ENCODE measurements at regions not wholly inside any gene's neighbourhood (a gene's known extent, or its start where the extent isn't known, plus 50 kb on each side); places are given as distances from the start of the nearest gene placed in this dataset.
A peak's percentile ranks its signal among the peaks of the same experiment; 100 is the strongest.

DNA sequence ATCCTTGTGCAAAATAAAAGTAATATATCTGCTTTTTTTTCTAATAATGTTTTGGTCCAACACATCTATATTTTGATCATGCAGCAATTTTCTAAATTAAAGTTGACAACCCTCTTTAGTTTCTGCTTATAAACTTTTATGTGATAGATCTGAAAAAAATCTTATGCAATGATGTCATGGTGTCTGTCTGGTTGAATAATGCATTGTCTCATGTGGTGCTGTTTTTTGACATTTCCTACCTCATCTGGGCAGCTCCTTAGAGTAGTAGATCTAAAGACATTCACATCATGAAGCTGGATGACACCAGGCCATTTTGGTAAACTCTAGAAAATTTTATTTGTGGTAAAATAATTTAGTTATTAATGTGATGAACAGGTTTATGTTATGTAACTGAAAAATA, 106.8 kb upstream of the FN1 start:
- Histone ChIP-seq H3K36me3 (ENCODE audit: low read depth) (no peaks in the 10 kb centered on the region), H3K9me3 (ENCODE audit: severe bottlenecking) (no peaks in the 10 kb centered on the region), H3K27ac (ENCODE audit: poor library complexity, severe bottlenecking) (no peak overlapping the region), H3K4me1 (ENCODE audit: insufficient read depth, poor library complexity, severe bottlenecking) (peaks cover 19% of the 10 kb centered on the region), H3K27me3 (ENCODE audit: insufficient read depth, poor library complexity, severe bottlenecking) (no peaks in the 10 kb centered on the region), H3K4me3 (ENCODE audit: severe bottlenecking) (no peak overlapping the region)
- TF ChIP-seq, protein P1, sequence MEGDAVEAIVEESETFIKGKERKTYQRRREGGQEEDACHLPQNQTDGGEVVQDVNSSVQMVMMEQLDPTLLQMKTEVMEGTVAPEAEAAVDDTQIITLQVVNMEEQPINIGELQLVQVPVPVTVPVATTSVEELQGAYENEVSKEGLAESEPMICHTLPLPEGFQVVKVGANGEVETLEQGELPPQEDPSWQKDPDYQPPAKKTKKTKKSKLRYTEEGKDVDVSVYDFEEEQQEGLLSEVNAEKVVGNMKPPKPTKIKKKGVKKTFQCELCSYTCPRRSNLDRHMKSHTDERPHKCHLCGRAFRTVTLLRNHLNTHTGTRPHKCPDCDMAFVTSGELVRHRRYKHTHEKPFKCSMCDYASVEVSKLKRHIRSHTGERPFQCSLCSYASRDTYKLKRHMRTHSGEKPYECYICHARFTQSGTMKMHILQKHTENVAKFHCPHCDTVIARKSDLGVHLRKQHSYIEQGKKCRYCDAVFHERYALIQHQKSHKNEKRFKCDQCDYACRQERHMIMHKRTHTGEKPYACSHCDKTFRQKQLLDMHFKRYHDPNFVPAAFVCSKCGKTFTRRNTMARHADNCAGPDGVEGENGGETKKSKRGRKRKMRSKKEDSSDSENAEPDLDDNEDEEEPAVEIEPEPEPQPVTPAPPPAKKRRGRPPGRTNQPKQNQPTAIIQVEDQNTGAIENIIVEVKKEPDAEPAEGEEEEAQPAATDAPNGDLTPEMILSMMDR (IDR thresholded peaks at IDR 0.05; ENCODE audit: poor library complexity, severe bottlenecking) = no peak
- DNase-seq (ENCODE audit: low spot score) (no peak), ATAC-seq (ENCODE audit: low read depth) (no peak)

- TF ChIP-seq, protein P1 (IDR thresholded peaks at IDR 0.05; ENCODE audit: poor library complexity, severe bottlenecking) = no peak
- Histone ChIP-seq H3K4me3 (ENCODE audit: severe bottlenecking) (no peak overlapping the region), H3K9me3 (ENCODE audit: severe bottlenecking) (no peaks in the 10 kb centered on the region), H3K36me3 (ENCODE audit: low read depth) (no peaks in the 10 kb centered on the region), H3K27me3 (ENCODE audit: insufficient read depth, poor library complexity, severe bottlenecking) (no peaks in the 10 kb centered on the region), H3K27ac (ENCODE audit: poor library complexity, severe bottlenecking) (peak overlapping the region; percentile 74), H3K4me1 (ENCODE audit: insufficient read depth, poor library complexity, severe bottlenecking) (peaks cover 30% of the 10 kb centered on the region)
- DNase-seq (ENCODE audit: low spot score) = no peak
- ATAC-seq (ENCODE audit: low read depth) = peak; percentile 97
Observed at GRCh38 chr2:215540658-215541057, 104.8 kb upstream of the FN1 start.

GRCh38 chr2:215537611-215538010, 101.7 kb upstream of the FN1 start:
- no peak for DNase-seq (ENCODE audit: low spot score)
- Histone ChIP-seq H3K27ac (ENCODE audit: poor library complexity, severe bottlenecking) (peak overlapping the region; percentile 69), H3K4me3 (ENCODE audit: severe bottlenecking) (no peak overlapping the region)

DNA sequence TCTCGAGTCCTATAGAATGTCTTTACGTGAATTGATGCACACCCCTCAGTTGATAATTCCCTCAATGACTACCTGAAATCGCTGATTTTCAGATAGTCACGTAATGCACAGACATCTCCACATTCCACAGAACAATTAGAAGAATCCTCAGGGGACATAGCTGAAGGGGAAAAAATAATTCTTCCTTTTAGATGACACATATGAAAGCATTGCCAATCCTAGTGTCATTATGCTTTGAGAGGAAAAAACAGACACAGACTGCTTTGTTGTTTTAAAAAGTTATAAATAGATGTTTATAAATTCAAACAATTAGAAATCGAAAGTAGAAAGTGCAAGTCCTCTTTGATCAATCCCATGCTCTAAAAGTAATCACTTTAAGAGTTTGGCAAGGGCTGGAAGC, 100.6 kb upstream of the FN1 start:
- no peaks in the 10 kb centered on the region for H3K36me3 ChIP-seq (ENCODE audit: low read depth)
- no peak for ATAC-seq (ENCODE audit: low read depth)
- no peaks in the 10 kb centered on the region for H3K27me3 ChIP-seq (ENCODE audit: insufficient read depth, poor library complexity, severe bottlenecking)
- H3K9me3 ChIP-seq (ENCODE audit: severe bottlenecking) = no peaks in the 10 kb centered on the region
- peaks cover 41% of the 10 kb centered on the region for H3K4me1 ChIP-seq (ENCODE audit: insufficient read depth, poor library complexity, severe bottlenecking)
- peak overlapping the region; percentile 69 for H3K27ac ChIP-seq (ENCODE audit: poor library complexity, severe bottlenecking)
- TF ChIP-seq, protein P1 (IDR thresholded peaks at IDR 0.05; ENCODE audit: poor library complexity, severe bottlenecking) = no peak
- H3K4me3 ChIP-seq (ENCODE audit: severe bottlenecking) = no peak overlapping the region
- no peak for DNase-seq (ENCODE audit: low spot score)

More at GRCh38 chr2:215537611-215538010, 101.7 kb upstream of the FN1 start:
- H3K27me3 ChIP-seq (ENCODE audit: insufficient read depth, poor library complexity, severe bottlenecking) = no peaks in the 10 kb centered on the region
- H3K9me3 ChIP-seq (ENCODE audit: severe bottlenecking) = no peaks in the 10 kb centered on the region
- no peak for ATAC-seq (ENCODE audit: low read depth)
- H3K36me3 ChIP-seq (ENCODE audit: low read depth) = no peaks in the 10 kb centered on the region
- H3K4me1 ChIP-seq (ENCODE audit: insufficient read depth, poor library complexity, severe bottlenecking) = peaks cover 36% of the 10 kb centered on the region
- TF ChIP-seq, protein P1 (IDR thresholded peaks at IDR 0.05; ENCODE audit: poor library complexity, severe bottlenecking) = no peak

GRCh38 chr2:215535741-215536140, 99.9 kb upstream of the FN1 start:
- Histone ChIP-seq H3K4me3 (ENCODE audit: severe bottlenecking) (no peak overlapping the region), H3K27ac (ENCODE audit: poor library complexity, severe bottlenecking) (peak overlapping the region; percentile 69), H3K9me3 (ENCODE audit: severe bottlenecking) (no peaks in the 10 kb centered on the region), H3K27me3 (ENCODE audit: insufficient read depth, poor library complexity, severe bottlenecking) (no peaks in the 10 kb centered on the region), H3K4me1 (ENCODE audit: insufficient read depth, poor library complexity, severe bottlenecking) (peaks cover 41% of the 10 kb centered on the region), H3K36me3 (ENCODE audit: low read depth) (no peaks in the 10 kb centered on the region)
- ATAC-seq (ENCODE audit: low read depth) (no peak), DNase-seq (ENCODE audit: low spot score) (no peak)
- TF ChIP-seq, protein P1 (IDR thresholded peaks at IDR 0.05; ENCODE audit: poor library complexity, severe bottlenecking) = no peak

All from RWPE2 (cell line).